Esophagus muscularis mucosa (tissue), 3 donors: ENCODE measurements at regions not wholly inside any gene's neighbourhood (a gene's known extent, or its start where the extent isn't known, plus 50 kb on each side); places are given as distances from the start of the nearest gene placed in this dataset.

Experiments
- CTCF ChIP-seq, 3 experiments: fragments of 200-600 bp in 2 of 3; fragments of 450-650 bp in 1 of 3; sonication (generic) in 2 of 3; IDR thresholded peaks; one replicate each; pipeline ENCODE4 v1.5.1; 2017 to 2019; ENCODE audit warnings: antibody characterized with exemption in 3 of 3, mild to moderate bottlenecking in 2 of 3, moderate library complexity in 1 of 3
- POLR2A ChIP-seq: fragments of 450-650 bp; IDR thresholded peaks from one replicate; pipeline ENCODE4 v1.6.1; 2017; ENCODE audit warnings: antibody characterized with exemption, moderate library complexity, mild to moderate bottlenecking, low read depth
- POLR2AphosphoS5 ChIP-seq, 2 donors: sonication (generic); formaldehyde crosslinking; IDR thresholded peaks; one replicate each; pipeline ENCODE4 v1.6.1; 2017; ENCODE audit warnings: antibody characterized with exemption in 2 of 2

- no peak for TF ChIP-seq POLR2AphosphoS5 (IDR thresholded peaks at IDR 0.05)
- no peak for TF ChIP-seq POLR2A
- no peak for TF ChIP-seq CTCF (IDR thresholded peaks at IDR 0.05)
Measured at GRCh38 chr12:58288190-58288589, 346.8 kb downstream of the ATP23 start.
